ENCODE measurements at regions not wholly inside any gene's neighbourhood (a gene's known extent, or its start where the extent isn't known, plus 50 kb on each side); places are given as distances from the start of the nearest gene placed in this dataset.

GRCh38 chr12:75721796-75722195, 210.4 kb upstream of the KRR1 start:
- TF ChIP-seq CTCF (conservative IDR thresholded peaks at IDR 0.05 in 1 of 2, IDR thresholded peaks at IDR 0.05 in 1 of 2; ENCODE audit: low read depth in 1 of 2, low read length in 2 of 2) (no peak), EZH2 (IDR thresholded peaks at IDR 0.05; ENCODE audit: low read length, missing control alignments) (no peak)
